HG03159 (cell line): ENCODE measurements at regions not wholly inside any gene's neighbourhood (a gene's known extent, or its start where the extent isn't known, plus 50 kb on each side); places are given as distances from the start of the nearest gene placed in this dataset.
"Not testable (repeated sequence)": the region's sequence is repeated elsewhere in the genome, so short reads cannot be mapped to it uniquely, and the experiment has no call there.

ENCODE experiments used
- ATAC-seq: cut with Tn5 transposase; IDR thresholded peaks from one replicate; pipeline ENCODE4 v1.9.1; 2021; ENCODE audit warnings: mild to moderate bottlenecking, moderate library complexity; ENCODE audit not compliant: unreplicated experiment

DNA sequence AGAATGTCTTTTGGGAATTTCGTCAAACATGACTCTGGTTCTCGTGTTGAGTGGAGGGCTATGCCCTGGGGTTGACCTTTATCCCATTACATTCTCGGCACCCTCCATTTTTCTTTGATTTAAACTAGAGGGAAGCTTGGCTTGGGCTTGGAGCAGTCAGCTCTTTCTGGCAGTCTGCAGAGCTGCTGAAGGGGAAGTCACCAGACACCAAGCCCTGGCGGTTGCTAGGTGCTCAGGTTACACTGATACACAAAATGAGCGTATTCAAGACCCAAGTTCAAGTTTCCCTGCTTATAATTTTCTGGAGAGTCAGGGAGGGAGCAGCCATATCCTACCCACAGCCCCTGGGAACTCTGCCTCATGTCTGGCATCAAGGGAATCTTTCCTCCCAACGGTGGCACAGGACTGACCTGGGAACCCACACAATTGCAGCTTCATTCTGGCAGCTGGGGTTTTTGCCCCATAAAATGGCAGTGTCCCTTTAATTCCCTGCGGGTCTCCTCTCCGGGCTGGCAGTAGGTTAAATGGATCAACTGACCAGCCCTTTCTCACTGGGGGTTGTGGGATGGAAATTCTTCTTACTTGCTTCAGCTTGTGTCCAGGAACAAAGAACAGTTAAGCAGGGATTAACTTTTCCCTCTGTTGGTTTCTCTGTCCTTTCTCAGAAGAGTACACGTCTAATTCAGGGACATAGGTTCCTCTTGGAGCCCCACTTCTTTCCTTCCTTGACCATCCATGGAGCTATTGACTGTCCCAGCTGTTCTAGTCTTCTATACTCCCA lies 110.0 kb upstream of the DLG1 start:
- ATAC-seq, result no peak

GRCh38 chr3:197407526-197407925 lies 109.1 kb upstream of the DLG1 start:
- ATAC-seq, result no peak

- ATAC-seq, result no peak
Observed at GRCh38 chr3:197407053-197407452, 108.6 kb upstream of the DLG1 start.

GRCh38 chr3:197406266-197406665 lies 107.9 kb upstream of the DLG1 start:
- no peak for ATAC-seq

DNA sequence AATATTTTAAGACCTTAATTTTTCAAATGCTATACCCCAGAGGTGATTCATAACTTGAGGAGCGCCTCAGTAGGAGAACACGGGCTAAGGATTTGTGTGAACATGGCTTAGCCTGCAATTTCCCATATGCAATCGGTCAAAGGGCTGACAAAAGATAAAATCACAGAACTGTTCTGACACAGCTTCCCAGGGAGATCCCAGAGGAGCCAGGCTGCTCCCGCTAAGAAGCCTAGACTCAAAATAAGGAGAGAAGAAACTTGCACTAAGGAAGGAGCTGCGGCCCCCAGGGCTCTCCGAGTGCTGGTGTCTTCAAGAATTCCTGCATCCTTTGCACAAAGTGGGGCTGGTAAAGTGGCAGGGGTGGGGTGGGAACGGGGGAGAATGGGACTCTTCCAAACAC lies 106.3 kb upstream of the DLG1 start:
- ATAC-seq, result no peak

DNA sequence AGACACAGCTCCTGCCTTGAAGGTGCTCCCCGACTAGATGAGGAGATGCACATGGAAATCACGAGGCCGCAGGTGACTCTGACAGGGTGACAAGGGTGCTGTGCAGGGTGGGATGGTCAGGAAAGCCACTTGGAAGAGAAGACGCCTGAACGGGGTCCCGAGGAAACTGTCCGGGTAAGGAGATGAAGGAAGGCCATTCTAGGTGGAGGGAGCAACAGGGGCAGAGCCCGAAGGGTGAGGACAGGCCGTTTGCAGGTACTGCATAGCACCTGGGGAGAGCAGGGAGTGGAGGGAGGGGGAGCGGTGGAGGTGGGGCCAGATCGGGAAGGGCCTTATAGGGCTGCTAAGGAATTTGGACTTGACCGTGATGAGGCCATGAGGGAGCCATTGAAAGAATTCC lies 105.6 kb upstream of the DLG1 start:
- ATAC-seq, result no peak

GRCh38 chr3:197402401-197402800 lies 104.0 kb upstream of the DLG1 start:
- not testable (repeated sequence) for ATAC-seq

GRCh38 chr3:197399486-197399885 lies 101.1 kb upstream of the DLG1 start:
- ATAC-seq, result no peak

DNA sequence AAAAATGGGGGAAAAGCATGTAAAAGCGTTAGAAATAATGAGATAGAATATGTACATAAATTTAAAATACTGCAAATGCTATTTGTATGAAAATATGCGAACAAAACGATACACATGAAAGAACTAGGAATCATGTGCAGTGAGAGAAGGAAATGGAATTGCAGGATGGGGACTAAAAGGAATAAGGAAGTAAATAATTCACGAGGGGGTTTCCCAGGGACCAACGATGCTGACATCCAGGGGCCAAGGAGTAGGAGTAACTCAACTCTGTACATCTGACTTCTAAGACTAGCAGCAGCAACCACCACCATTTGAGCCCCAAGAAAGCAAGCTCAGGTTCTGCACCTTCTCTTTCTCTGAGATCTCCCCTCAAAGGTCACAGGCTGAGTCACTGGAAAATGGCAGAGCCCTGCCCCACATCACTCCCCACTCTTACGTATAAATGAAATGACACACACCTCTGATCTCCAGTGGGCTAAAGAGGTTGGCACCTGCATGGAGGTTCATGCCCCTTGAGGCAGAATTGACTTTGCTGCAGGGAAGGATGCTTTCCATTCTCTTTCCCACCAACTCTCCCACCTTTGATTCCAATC lies 100.0 kb upstream of the DLG1 start:
- ATAC-seq, result no peak

DNA sequence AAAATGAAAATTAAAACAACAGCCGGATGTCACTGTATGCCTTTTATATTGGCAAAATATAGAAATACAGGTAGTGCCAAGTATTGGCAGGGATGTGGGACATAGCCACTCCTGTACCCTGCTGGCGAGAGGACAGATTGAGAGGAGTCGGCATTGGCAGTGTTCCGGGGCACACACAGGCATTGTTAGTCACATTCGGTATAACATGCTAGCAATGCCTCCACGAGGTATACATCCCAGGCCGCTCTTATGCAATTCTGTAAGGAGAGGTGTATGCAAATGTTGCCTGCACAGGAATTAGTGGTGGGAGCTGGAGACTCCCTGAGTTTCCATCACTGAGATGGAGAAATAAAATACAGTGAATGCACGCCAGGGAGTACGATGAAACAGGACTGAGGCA lies 99.4 kb upstream of the DLG1 start:
- ATAC-seq, result no peak

DNA sequence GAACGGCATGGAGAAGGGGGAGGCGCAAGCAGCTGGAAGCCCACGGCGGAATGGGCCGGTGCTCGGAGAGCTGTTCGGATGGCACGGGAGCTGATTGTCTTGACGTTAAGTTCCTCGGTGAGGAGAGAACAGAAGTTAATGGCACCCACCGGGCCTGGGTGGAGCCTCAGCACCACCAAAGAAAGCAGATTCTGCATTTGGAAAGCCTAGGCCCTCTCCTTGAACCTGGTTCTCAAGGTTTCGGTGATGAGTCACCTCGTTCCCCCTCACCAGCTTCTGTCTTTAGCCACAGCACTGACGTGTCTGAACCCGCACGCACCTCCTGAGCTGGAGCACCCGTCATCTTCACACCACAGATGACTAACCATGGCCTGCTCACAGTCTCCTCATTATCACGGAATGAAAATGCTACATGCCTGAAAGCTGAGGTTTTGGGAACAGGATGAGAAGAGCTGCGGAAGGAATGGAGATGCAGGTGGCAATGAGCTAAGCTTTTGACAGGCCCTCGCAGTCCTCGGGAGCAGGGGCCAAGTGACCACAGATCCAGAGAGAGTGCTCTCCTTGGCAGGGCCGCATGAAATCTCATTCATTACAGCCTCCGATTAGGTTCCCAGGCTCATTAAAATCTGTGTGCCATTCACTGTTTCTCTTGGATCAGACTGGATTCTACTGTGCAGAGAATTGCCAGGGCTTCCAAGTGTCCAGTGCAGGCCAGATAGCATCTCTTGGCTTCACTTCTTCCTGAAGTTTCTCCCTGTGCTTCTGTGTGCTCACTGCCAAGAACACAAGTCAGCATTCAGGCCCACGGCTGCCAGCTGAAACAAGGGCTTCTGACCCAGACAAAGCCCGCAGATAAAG lies 96.3 kb upstream of the DLG1 start:
- no peak for ATAC-seq

GRCh38 chr3:197394126-197394463 lies 95.7 kb upstream of the DLG1 start:
- ATAC-seq, result not testable (repeated sequence)

DNA sequence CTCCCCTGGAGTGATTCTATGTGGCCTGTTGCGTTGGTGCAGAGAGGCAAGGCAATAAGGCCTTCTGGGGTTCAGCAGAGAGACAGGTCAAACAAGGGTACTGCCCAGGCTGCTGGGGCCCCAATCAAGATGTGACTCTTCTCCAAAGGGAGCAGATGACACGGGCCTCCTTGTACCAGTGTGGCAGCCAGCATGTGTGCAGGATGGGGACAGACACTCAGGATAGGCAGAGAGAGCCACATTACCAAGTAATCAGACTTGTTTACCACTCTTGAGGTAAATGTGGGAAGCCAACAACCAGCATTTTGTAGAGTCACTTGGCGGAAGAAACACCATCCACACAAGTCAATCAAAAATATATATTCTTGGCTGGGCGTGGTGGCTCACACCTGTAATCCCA lies 95.3 kb upstream of the DLG1 start:
- no peak for ATAC-seq

GRCh38 chr3:197392961-197393360 lies 94.5 kb upstream of the DLG1 start:
- ATAC-seq, result no peak

DNA sequence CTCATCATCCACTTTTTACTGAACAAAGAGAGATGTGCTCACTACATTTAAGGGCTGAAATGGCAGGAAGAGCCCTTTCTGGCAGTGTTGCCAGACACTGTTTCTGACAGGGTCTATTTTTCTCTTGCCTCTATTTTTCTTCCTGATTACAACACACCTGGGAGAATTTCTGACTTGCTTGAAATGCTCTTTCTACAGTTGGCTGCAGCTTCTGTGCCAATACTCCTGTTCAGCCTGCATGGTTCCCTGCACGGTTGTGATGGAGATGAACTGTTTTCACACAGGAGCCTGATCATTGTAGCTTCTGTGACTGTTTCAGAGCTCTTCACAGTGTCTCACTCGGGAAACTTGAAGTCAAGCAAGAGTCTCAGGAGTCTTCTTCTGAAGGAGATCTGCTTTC lies 83.0 kb upstream of the DLG1 start:
- no peak for ATAC-seq

GRCh38 chr3:197380786-197381185 lies 82.4 kb upstream of the DLG1 start:
- no peak for ATAC-seq

DNA sequence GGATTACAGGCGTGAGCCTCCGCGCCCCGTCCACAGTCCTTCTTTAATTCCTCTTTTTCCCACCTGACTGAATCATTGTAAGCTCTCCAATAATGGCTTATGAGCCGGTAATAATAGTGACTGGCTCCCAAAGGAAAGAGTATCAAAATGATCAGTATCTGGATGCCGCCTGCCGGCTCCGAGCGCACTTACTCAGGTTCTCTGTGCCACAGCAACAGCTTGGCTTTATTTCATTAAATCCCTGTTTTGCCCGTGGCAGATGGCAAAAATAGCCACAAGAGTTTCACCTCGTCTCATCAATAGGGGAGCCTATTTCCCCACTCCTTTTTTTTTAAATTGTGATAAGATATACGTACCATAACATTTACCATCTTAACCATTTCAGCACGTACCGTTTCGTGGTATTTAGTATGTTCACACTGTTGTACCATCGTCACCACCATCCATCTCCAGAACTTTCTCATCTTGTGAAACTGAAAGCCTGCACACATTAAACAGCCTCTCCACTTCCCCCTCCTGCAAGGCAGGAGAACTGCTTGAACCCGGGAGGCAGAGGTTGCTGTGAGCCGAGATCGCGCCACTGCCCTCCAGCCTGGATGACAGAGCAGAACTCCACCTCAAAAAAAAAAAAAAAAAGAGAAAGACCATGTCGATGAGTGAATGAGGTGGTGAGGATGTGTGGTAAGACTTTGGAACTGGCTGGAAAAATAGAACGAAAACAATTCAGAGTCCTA lies 80.7 kb upstream of the DLG1 start:
- ATAC-seq, result no peak

DNA sequence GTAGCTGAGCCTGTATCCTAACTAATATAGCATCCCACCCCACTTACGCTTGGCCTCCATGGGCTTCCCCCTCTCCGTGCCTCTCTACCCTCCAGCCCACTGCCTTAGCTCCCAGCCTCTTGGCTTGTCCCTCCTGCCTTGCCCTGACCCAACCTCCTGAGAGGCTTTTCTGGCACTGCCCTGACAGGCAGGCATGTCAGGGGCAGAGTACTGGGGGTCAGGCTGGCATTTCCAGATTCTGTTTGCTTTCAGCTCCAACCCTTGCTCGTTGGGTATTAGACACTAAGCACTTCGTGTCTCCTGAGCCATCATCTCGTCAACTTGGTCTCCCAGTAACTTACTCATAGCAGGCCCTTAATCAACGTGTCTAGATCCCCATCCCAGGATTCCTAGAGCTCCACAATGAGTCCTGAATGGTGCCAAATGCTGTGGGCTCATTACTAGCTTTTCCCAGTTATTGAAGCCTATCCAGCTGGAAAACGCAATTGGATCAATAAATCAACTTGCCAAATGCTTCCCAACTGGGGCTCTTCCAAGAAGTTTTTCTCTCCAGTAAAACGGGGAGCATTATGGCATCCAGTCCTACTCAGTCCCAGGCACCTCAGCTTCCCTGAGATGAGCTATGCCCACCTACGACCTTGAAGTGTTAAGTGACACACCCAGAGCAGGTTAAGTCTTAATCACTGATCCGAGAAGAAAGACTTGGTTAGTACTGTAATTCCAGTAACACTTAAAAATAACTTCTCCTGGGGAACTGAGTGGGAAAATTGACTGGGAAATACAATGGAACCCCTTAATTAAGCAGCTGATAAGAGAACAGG lies 78.5 kb upstream of the DLG1 start:
- ATAC-seq, result no peak

DNA sequence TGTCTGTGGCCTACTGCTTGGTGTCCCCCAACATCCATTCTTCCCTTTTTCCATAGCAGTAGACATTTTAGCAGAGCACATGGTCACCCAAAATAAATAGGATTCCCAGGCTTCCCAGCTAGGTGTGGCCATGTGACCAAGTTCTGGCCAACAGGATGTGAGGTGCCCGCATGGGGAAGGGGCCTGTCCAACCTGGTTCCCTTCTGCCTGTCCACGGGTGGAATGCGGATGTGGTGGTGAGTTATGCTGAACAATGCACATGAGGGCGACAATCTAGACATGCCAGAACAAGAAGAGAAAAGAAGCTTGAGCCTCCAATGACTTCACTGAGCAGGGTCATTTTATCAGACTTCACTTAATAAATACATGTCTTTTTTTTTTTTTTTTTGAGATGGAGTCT lies 77.6 kb upstream of the DLG1 start:
- no peak for ATAC-seq

- ATAC-seq, result no peak
Observed at GRCh38 chr3:197375001-197375441, 76.6 kb upstream of the DLG1 start.
